GM21619 (cell line): ENCODE measurements at regions not wholly inside any gene's neighbourhood (a gene's known extent, or its start where the extent isn't known, plus 50 kb on each side); places are given as distances from the start of the nearest gene placed in this dataset.
A peak's percentile ranks its signal among the peaks of the same experiment; 100 is the strongest.
"Not testable (repeated sequence)": the region's sequence is repeated elsewhere in the genome, so short reads cannot be mapped to it uniquely, and the experiment has no call there.

Source experiments
- ATAC-seq: cut with Tn5 transposase; IDR thresholded peaks from one replicate; pipeline ENCODE4 v1.9.1; 2021; ENCODE audit not compliant: unreplicated experiment

GRCh38 chr3:153785901-153786300 is 335.3 kb upstream of the ARHGEF26 start:
- ATAC-seq, result peak; percentile 66

GRCh38 chr3:153789380-153789779 is 331.8 kb upstream of the ARHGEF26 start:
- ATAC-seq, result no peak

GRCh38 chr3:153797056-153797455 is 324.1 kb upstream of the ARHGEF26 start:
- ATAC-seq, result not testable (repeated sequence)

- ATAC-seq, result no peak
Measured at GRCh38 chr3:153809097-153809496, 312.1 kb upstream of the ARHGEF26 start.

GRCh38 chr3:153818338-153818737 is 302.9 kb upstream of the ARHGEF26 start:
- ATAC-seq, result no peak

- no peak for ATAC-seq
Measured at GRCh38 chr3:153820035-153820434, 301.2 kb upstream of the ARHGEF26 start.

GRCh38 chr3:153828346-153828745 is 292.8 kb upstream of the ARHGEF26 start:
- not testable (repeated sequence) for ATAC-seq

GRCh38 chr3:153829606-153830170 is 291.5 kb upstream of the ARHGEF26 start:
- no peak for ATAC-seq

GRCh38 chr3:153830552-153830951 is 290.6 kb upstream of the ARHGEF26 start:
- no peak for ATAC-seq

- peak; percentile 61 for ATAC-seq
Measured at GRCh38 chr3:153835540-153835939, 285.6 kb upstream of the ARHGEF26 start.

- ATAC-seq, result no peak
Measured at GRCh38 chr3:153840487-153840886, 280.7 kb upstream of the ARHGEF26 start.

- ATAC-seq, result no peak
Measured at GRCh38 chr3:153843994-153844393, 277.2 kb upstream of the ARHGEF26 start.

- ATAC-seq, result no peak
Measured at GRCh38 chr3:153845311-153845710, 275.9 kb upstream of the ARHGEF26 start.

- ATAC-seq, result no peak
Measured at GRCh38 chr3:153848702-153849101, 272.5 kb upstream of the ARHGEF26 start.

- no peak for ATAC-seq
Measured at GRCh38 chr3:153852355-153852754, 268.8 kb upstream of the ARHGEF26 start.

GRCh38 chr3:153853163-153853562 is 268.0 kb upstream of the ARHGEF26 start:
- ATAC-seq, result no peak

GRCh38 chr3:153855772-153856171 is 265.4 kb upstream of the ARHGEF26 start:
- ATAC-seq, result peak; percentile 59

GRCh38 chr3:153856932-153857331 is 264.3 kb upstream of the ARHGEF26 start:
- no peak for ATAC-seq

GRCh38 chr3:153864793-153865192 is 256.4 kb upstream of the ARHGEF26 start:
- ATAC-seq, result no peak

GRCh38 chr3:153866901-153867300 is 254.3 kb upstream of the ARHGEF26 start:
- ATAC-seq, result no peak

- not testable (repeated sequence) for ATAC-seq
Measured at GRCh38 chr3:153874348-153874747, 246.8 kb upstream of the ARHGEF26 start.

GRCh38 chr3:153880493-153880892 is 240.7 kb upstream of the ARHGEF26 start:
- no peak for ATAC-seq

GRCh38 chr3:153881201-153881600 is 240.0 kb upstream of the ARHGEF26 start:
- no peak for ATAC-seq
